HCT116 (cell line): ENCODE measurements at regions not wholly inside any gene's neighbourhood (a gene's known extent, or its start where the extent isn't known, plus 50 kb on each side); places are given as distances from the start of the nearest gene placed in this dataset.

Source experiments
- ATAC-seq: fragments of 200-7000 bp; cut with Tn5 transposase; 2 replicates; pipeline ENCODE4 v1.9.1; 2020; ENCODE audit warnings: mild to moderate bottlenecking, moderate library complexity
- BruUV-seq: library from RNA; stranded (reverse); fragments of 400-500 nt; replicated peaks from 2 replicates; lab custom pipeline; 2021; lab: Mats Ljungman, UMichigan
- CTCF ChIA-PET: fragments of 300-600 bp; sonication (Branson Sonifier 250); formaldehyde crosslinking; loops from one replicate; lab custom pipeline; 2021; ENCODE audit warnings: antibody characterized with exemption; lab: Charles Lee
- POLR2A ChIA-PET: fragments of 300-600, 350-600 bp; sonication (Branson Sonifier 250); formaldehyde crosslinking; loops from one replicate; lab custom pipeline; 2021; ENCODE audit warnings: antibody characterized with exemption; lab: Charles Lee
- RAD21 ChIA-PET, 2 experiments: fragments of 300-600 bp; sonication (Branson Sonifier 250); formaldehyde crosslinking; loops; one replicate each; lab custom pipeline; 2023; ENCODE audit warnings: low total read pairs in 2 of 2; ENCODE audit not compliant: uncharacterized antibody in 2 of 2, unreplicated experiment in 2 of 2, low non-redundant PET in 1 of 2; lab: Charles Lee
- DNase-seq: peaks from one replicate; pipeline ENCODE4 v3.0.0-alpha.2; 2010; ENCODE audit warnings: low read depth, low spot score
- H2AFZ ChIP-seq: fragments of 200-600 bp; shearing (Covaris generic), sonication (generic); 2 replicates; pipeline ENCODE4 v1.6.1; 2017; ENCODE audit warnings: low read depth, mixed run types, mixed read lengths, antibody characterized with exemption, low read length; ENCODE audit not compliant: poor library complexity, severe bottlenecking
- H3K27ac ChIP-seq: 2 replicates; pipeline ENCODE4 v1.5.1; 2012; ENCODE audit warnings: low read depth, low read length
- H3K27me3 ChIP-seq: fragments of 200-600 bp; sonication (generic); 2 replicates; pipeline ENCODE4 v1.6.1; 2016; ENCODE audit warnings: mixed run types, low read length, mixed read lengths; ENCODE audit not compliant: insufficient read depth
- H3K36me3 ChIP-seq, 2 experiments: fragments of 200-500 bp in 1 of 2; fragments of 200-600 bp in 1 of 2; sonication (Bioruptor generic) in 1 of 2; sonication (generic) in 1 of 2; 2 replicates each; pipeline versions ENCODE4 v1.5.1 to v1.6.1; 2014 to 2016; ENCODE audit warnings: low read length in 2 of 2, inconsistent platforms in 1 of 2, mixed read lengths in 1 of 2, mixed run types in 1 of 2; ENCODE audit not compliant: insufficient read depth in 2 of 2, control insufficient read depth in 1 of 2
- H3K4me1 ChIP-seq, 2 experiments: fragments of 200-600 bp in 1 of 2; sonication (generic) in 1 of 2; 2 replicates each; pipeline versions ENCODE4 v1.5.1 to v1.6.1; 2012 to 2017; ENCODE audit warnings: low read length in 2 of 2, inconsistent platforms in 1 of 2, mild to moderate bottlenecking in 1 of 2, mixed read lengths in 1 of 2, mixed run types in 1 of 2, moderate library complexity in 1 of 2; ENCODE audit not compliant: insufficient read depth in 2 of 2, control insufficient read depth in 1 of 2
- H3K4me2 ChIP-seq: fragments of 200-600 bp; sonication (generic); 2 replicates; pipeline ENCODE4 v1.6.1; 2017; ENCODE audit warnings: mixed run types, low read length, mixed read lengths
- H3K4me3 ChIP-seq, 2 experiments: fragments of 200-600 bp in 1 of 2; sonication (generic) in 1 of 2; replicated peaks in 1 of 2; 2 replicates each; pipeline ENCODE4 v1.5.1; 2011 to 2016; ENCODE audit warnings: low read length in 2 of 2, control low read depth in 1 of 2, low read depth in 1 of 2, mild to moderate bottlenecking in 1 of 2, mixed read lengths in 1 of 2, mixed run types in 1 of 2
- H3K79me2 ChIP-seq: fragments of 200-600 bp; sonication (generic); 2 replicates; pipeline ENCODE4 v1.6.1; 2017; ENCODE audit warnings: mild to moderate bottlenecking, mixed run types, low read length, moderate library complexity, mixed read lengths; ENCODE audit not compliant: insufficient read depth
- H3K9ac ChIP-seq: fragments of 200-600 bp; sonication (generic); 2 replicates; pipeline ENCODE4 v1.6.1; 2016; ENCODE audit warnings: low read length, mixed read lengths
- H3K9me2 ChIP-seq: fragments of 200-600 bp; sonication (generic), shearing (Covaris generic); 2 replicates; pipeline ENCODE4 v1.6.1; 2017; ENCODE audit warnings: mixed run types, mild to moderate bottlenecking, moderate library complexity; ENCODE audit not compliant: insufficient read depth
- H3K9me3 ChIP-seq, 2 experiments: fragments of 200-500 bp in 1 of 2; fragments of 200-600 bp in 1 of 2; sonication (Bioruptor generic) in 1 of 2; sonication (generic) in 1 of 2; 2 replicates each; pipeline ENCODE4 v1.6.1; 2014 to 2017; ENCODE audit warnings: low read length in 2 of 2, mixed read lengths in 2 of 2, inconsistent platforms in 1 of 2, low read depth in 1 of 2, mild to moderate bottlenecking in 1 of 2, mixed run types in 1 of 2, moderate library complexity in 1 of 2; ENCODE audit not compliant: control insufficient read depth in 1 of 2, insufficient read depth in 1 of 2
- H4K20me1 ChIP-seq: fragments of 200-600 bp; sonication (generic), shearing (Covaris generic); 2 replicates; pipeline ENCODE4 v1.6.1; 2017; ENCODE audit warnings: mixed run types, mild to moderate bottlenecking, moderate library complexity; ENCODE audit not compliant: insufficient read depth
- CEBPB ChIP-seq: IDR thresholded peaks from 2 replicates; pipeline ENCODE4 v1.6.1; 2012; ENCODE audit warnings: low read depth
- EZH2 ChIP-seq: fragments of 200-600 bp; sonication (generic); IDR thresholded peaks from 2 replicates; pipeline ENCODE4 v1.6.1; 2017; ENCODE audit warnings: antibody characterized with exemption, mixed run types
- JUND ChIP-seq: IDR thresholded peaks from 2 replicates; pipeline ENCODE4 v1.6.1; 2012
- POLR2A ChIP-seq: IDR thresholded peaks from 2 replicates; pipeline ENCODE4 v1.7.0; 2011; ENCODE audit warnings: borderline replicate concordance; ENCODE audit not compliant: insufficient read depth, insufficient read length; ENCODE audit errors: extremely low read depth
- SIN3A ChIP-seq: IDR thresholded peaks from 2 replicates; pipeline ENCODE4 v1.6.1; 2012; ENCODE audit warnings: low read depth
- SP1 ChIP-seq: IDR thresholded peaks from 2 replicates; pipeline ENCODE4 v1.6.1; 2012; ENCODE audit warnings: low read depth
- SRF ChIP-seq: IDR thresholded peaks from 2 replicates; pipeline ENCODE4 v1.6.1; 2012; ENCODE audit warnings: low read depth
- TCF7L2 ChIP-seq: IDR thresholded peaks from 2 replicates; pipeline ENCODE4 v1.7.0; 2011; ENCODE audit warnings: borderline replicate concordance, inconsistent platforms; ENCODE audit not compliant: insufficient read depth, insufficient read length; ENCODE audit errors: extremely low read depth
- ZFX ChIP-seq: fragments of 450-650 bp; IDR thresholded peaks from 2 replicates; pipeline ENCODE4 v1.6.1; 2017
- ZNF274 ChIP-seq: fragments of 200-500 bp; sonication (Bioruptor generic); IDR thresholded peaks from 2 replicates; pipeline ENCODE4 v1.6.1; 2014; ENCODE audit warnings: mild to moderate bottlenecking, low read depth, low read length, inconsistent platforms
- intact Hi-C: fragments of 100-400 bp; cut with micrococcal nuclease; formaldehyde crosslinking; loops from 2 replicates; pipeline ENCODE4 v1.10.0; 2022

GRCh38 chr6:65896140-65896539 lies 189.1 kb upstream of the EYS start:
- DNase-seq = no peak
- Histone ChIP-seq H3K36me3 (no peaks in the 10 kb centered on the region), H3K4me3 (no peak overlapping the region), H3K9ac (no peak overlapping the region), H4K20me1 (no peaks in the 10 kb centered on the region), H3K4me2 (no peak overlapping the region), H3K4me1 (no peaks in the 10 kb centered on the region), H3K27me3 (no peaks in the 10 kb centered on the region), H3K27ac (no peak overlapping the region), H3K9me2 (no peaks in the 10 kb centered on the region), H3K79me2 (no peaks in the 10 kb centered on the region), H3K9me3 (peaks cover 0 to 27% of the 10 kb centered on the region in 2 experiments; a peak in 3 of 4 replicates), H2AFZ (no peak overlapping the region)
- CTCF ChIA-PET = no interaction called here
- ATAC-seq = no peak
- RAD21 ChIA-PET = no interaction called here
- intact Hi-C loops = no loop called here
- TF ChIP-seq JUND (no peak), SIN3A (no peak), ZFX (no peak), CEBPB (no peak), EZH2 (no peak), SRF (no peak), SP1 (no peak), TCF7L2 (no peak)
- POLR2A ChIA-PET = no interaction called here
- no TSS peak for BruUV-seq

DNA sequence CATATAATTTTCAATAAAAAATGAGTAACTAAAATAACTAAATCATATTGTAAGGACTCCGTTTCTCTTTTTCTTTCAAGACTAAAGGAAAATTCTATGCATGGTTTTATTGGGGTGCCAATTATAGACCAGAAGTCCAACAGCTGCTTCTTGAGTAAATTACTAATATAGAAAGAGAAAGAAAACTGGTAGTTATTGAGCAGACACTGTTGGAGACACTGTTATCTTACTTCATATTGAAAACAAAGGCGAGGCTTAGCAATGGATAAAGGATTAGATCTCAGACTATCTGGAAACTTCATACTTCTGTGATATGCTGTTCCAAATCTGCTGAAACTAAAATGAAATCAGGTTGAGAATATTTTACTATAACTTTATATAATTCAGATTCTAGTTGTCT lies 169.6 kb upstream of the EYS start:
- DNase-seq (no peak), ATAC-seq (no peak)
- Histone ChIP-seq H3K36me3 (no peaks in the 10 kb centered on the region), H3K27ac (no peak overlapping the region), H3K9me2 (no peaks in the 10 kb centered on the region), H3K9me3 (peaks cover 0 to 16% of the 10 kb centered on the region in 2 experiments; a peak in 3 of 4 replicates), H3K79me2 (no peaks in the 10 kb centered on the region), H2AFZ (no peak overlapping the region), H3K4me2 (no peak overlapping the region), H3K27me3 (no peaks in the 10 kb centered on the region), H3K9ac (no peak overlapping the region), H3K4me3 (no peak overlapping the region), H4K20me1 (no peaks in the 10 kb centered on the region), H3K4me1 (no peaks in the 10 kb centered on the region)
- ChIA-PET CTCF (no interaction called here), POLR2A (no interaction called here), RAD21 (no interaction called here)
- intact Hi-C loops = no loop called here
- no TSS peak for BruUV-seq
- TF ChIP-seq EZH2 (no peak), POLR2A (no peak), ZNF274 (no peak), JUND (no peak), SIN3A (no peak)
